ENCODE measurements at regions not wholly inside any gene's neighbourhood (a gene's known extent, or its start where the extent isn't known, plus 50 kb on each side); places are given as distances from the start of the nearest gene placed in this dataset.
"Not testable (repeated sequence)": the region's sequence is repeated elsewhere in the genome, so short reads cannot be mapped to it uniquely, and the experiment has no call there.

GRCh38 chr5:27130587-27130986, 92.2 kb upstream of the CDH9 start:
- no peak for ATAC-seq
- TF ChIP-seq BACH2 (CRISPR knock-in tag; IDR thresholded peaks at IDR 0.05; ENCODE audit: borderline replicate concordance) (no peak), PATZ1 (CRISPR knock-in tag; IDR thresholded peaks at IDR 0.05; ENCODE audit: borderline replicate concordance) (no peak), TOX (CRISPR knock-in tag; IDR thresholded peaks at IDR 0.05; ENCODE audit: borderline replicate concordance) (peak; percentile 54; the same call in 1 of the 2 replicates), ZNF8 (CRISPR knock-in tag; IDR thresholded peaks at IDR 0.05) (no peak), ESRRG (CRISPR knock-in tag; IDR thresholded peaks at IDR 0.05) (no peak), ZFP3 (CRISPR knock-in tag; IDR thresholded peaks at IDR 0.05) (no peak)
- TF ChIP-seq, protein P1, sequence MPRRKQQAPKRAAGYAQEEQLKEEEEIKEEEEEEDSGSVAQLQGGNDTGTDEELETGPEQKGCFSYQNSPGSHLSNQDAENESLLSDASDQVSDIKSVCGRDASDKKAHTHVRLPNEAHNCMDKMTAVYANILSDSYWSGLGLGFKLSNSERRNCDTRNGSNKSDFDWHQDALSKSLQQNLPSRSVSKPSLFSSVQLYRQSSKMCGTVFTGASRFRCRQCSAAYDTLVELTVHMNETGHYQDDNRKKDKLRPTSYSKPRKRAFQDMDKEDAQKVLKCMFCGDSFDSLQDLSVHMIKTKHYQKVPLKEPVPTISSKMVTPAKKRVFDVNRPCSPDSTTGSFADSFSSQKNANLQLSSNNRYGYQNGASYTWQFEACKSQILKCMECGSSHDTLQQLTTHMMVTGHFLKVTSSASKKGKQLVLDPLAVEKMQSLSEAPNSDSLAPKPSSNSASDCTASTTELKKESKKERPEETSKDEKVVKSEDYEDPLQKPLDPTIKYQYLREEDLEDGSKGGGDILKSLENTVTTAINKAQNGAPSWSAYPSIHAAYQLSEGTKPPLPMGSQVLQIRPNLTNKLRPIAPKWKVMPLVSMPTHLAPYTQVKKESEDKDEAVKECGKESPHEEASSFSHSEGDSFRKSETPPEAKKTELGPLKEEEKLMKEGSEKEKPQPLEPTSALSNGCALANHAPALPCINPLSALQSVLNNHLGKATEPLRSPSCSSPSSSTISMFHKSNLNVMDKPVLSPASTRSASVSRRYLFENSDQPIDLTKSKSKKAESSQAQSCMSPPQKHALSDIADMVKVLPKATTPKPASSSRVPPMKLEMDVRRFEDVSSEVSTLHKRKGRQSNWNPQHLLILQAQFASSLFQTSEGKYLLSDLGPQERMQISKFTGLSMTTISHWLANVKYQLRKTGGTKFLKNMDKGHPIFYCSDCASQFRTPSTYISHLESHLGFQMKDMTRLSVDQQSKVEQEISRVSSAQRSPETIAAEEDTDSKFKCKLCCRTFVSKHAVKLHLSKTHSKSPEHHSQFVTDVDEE (CRISPR knock-in tag; IDR thresholded peaks at IDR 0.05), result no peak

- TF ChIP-seq PPARA (CRISPR knock-in tag; IDR thresholded peaks at IDR 0.05; ENCODE audit: borderline replicate concordance) (no peak), ISL1 (CRISPR knock-in tag; IDR thresholded peaks at IDR 0.05) (no peak), GLIS3 (CRISPR knock-in tag; IDR thresholded peaks at IDR 0.05) (no peak), ZNF70 (CRISPR knock-in tag; IDR thresholded peaks at IDR 0.05) (no peak), ESRRG (CRISPR knock-in tag; IDR thresholded peaks at IDR 0.05) (no peak), ARNTL (CRISPR knock-in tag; IDR thresholded peaks at IDR 0.05; ENCODE audit: borderline replicate concordance, low read depth) (no peak), ZNF8 (CRISPR knock-in tag; IDR thresholded peaks at IDR 0.05) (no peak), ZFP3 (CRISPR knock-in tag; IDR thresholded peaks at IDR 0.05) (no peak), CSDC2 (CRISPR knock-in tag; IDR thresholded peaks at IDR 0.05) (no peak), TOX (CRISPR knock-in tag; IDR thresholded peaks at IDR 0.05; ENCODE audit: borderline replicate concordance) (no peak), OSR1 (CRISPR knock-in tag; IDR thresholded peaks at IDR 0.05) (no peak), ZNF565 (CRISPR knock-in tag; conservative IDR thresholded peaks at IDR 0.05; ENCODE audit: low read depth) (no peak), SNAI2 (CRISPR knock-in tag; IDR thresholded peaks at IDR 0.05) (no peak), ZFP30 (CRISPR knock-in tag; IDR thresholded peaks at IDR 0.05) (no peak), TCF4 (CRISPR knock-in tag; IDR thresholded peaks at IDR 0.05; ENCODE audit: borderline replicate concordance) (no peak), ZC3H10 (CRISPR knock-in tag; IDR thresholded peaks at IDR 0.05) (no peak)
- TF ChIP-seq, protein P2, sequence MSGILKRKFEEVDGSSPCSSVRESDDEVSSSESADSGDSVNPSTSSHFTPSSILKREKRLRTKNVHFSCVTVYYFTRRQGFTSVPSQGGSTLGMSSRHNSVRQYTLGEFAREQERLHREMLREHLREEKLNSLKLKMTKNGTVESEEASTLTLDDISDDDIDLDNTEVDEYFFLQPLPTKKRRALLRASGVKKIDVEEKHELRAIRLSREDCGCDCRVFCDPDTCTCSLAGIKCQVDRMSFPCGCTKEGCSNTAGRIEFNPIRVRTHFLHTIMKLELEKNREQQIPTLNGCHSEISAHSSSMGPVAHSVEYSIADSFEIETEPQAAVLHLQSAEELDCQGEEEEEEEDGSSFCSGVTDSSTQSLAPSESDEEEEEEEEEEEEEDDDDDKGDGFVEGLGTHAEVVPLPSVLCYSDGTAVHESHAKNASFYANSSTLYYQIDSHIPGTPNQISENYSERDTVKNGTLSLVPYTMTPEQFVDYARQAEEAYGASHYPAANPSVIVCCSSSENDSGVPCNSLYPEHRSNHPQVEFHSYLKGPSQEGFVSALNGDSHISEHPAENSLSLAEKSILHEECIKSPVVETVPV (CRISPR knock-in tag; IDR thresholded peaks at IDR 0.05), result no peak
- TF ChIP-seq, protein P1 (CRISPR knock-in tag; IDR thresholded peaks at IDR 0.05), result no peak
- ATAC-seq, result no peak
These were observed 91.5 kb upstream of the CDH9 start for GRCh38 chr5:27129926-27130325.

- TF ChIP-seq ZC3H10 (CRISPR knock-in tag; IDR thresholded peaks at IDR 0.05), result no peak
- TF ChIP-seq PPARA (CRISPR knock-in tag; IDR thresholded peaks at IDR 0.05; ENCODE audit: borderline replicate concordance), result no peak
- no peak for TF ChIP-seq CSDC2 (CRISPR knock-in tag; IDR thresholded peaks at IDR 0.05)
- no peak for TF ChIP-seq ESRRG (CRISPR knock-in tag; IDR thresholded peaks at IDR 0.05)
- ATAC-seq, result no peak
These were observed 87.5 kb upstream of the CDH9 start for GRCh38 chr5:27125856-27126255.

DNA sequence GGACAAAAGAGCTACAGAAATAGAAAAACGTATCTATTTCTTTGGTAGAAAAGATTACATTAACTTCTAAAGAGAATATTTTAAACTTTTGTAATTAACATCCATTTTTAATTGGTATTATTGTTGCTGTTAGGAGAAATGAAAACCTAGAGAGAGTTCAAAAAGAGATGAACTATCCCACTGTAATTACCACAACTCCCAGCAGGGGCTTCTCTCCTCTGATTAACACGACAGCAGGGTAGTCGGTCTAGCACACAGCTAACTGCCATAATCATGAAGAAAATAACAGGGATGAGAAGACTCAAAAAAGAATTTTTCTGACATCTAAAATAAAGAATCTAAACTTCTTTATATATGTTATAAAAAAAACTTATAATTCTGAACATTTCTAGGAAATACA, 86.2 kb upstream of the CDH9 start:
- ATAC-seq, result peak; percentile 86
- TF ChIP-seq ZFP30 (CRISPR knock-in tag; IDR thresholded peaks at IDR 0.05) (no peak), TCF4 (CRISPR knock-in tag; IDR thresholded peaks at IDR 0.05; ENCODE audit: borderline replicate concordance) (no peak), RARB (CRISPR knock-in tag; IDR thresholded peaks at IDR 0.05) (no peak), ZNF565 (CRISPR knock-in tag; conservative IDR thresholded peaks at IDR 0.05; ENCODE audit: low read depth) (no peak)

GRCh38 chr5:27119736-27120321, 81.4 kb upstream of the CDH9 start:
- not testable (repeated sequence) for ATAC-seq

All from SK-N-SH treated with all-trans-retinoic acid at 6 μM for 48 hours (cell line).